CD4-positive, alpha-beta T cell treated with Interleukin-4 for 1 hour (primary cell): ENCODE measurements at regions not wholly inside any gene's neighbourhood (a gene's known extent, or its start where the extent isn't known, plus 50 kb on each side); places are given as distances from the start of the nearest gene placed in this dataset.

Source experiments
- DNase-seq, 2 donors: peaks; one replicate each; pipeline ENCODE4 v3.0.0-alpha.2; 2020 to 2022

DNA sequence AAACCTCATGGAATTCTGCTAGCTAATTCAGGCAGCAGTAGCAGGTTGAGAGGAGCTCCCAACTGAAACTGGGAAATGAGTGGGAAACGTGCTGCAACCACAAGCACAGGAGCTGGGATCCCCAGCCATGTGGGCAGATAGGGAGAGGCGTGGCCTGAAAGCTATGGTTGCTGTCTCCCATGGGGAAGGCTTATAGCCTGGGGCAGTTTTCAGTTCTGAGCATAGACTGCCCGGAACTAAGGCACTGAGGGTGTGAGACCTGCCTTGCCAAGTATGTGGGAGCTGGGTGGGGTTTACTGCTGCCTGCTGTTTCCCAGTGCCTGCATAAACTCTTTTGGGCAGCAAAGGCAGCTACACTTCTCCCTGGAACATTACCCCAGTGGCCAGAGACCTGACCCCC lies 229.5 kb downstream of the TUSC7 start:
- DNase-seq = no peak

DNA sequence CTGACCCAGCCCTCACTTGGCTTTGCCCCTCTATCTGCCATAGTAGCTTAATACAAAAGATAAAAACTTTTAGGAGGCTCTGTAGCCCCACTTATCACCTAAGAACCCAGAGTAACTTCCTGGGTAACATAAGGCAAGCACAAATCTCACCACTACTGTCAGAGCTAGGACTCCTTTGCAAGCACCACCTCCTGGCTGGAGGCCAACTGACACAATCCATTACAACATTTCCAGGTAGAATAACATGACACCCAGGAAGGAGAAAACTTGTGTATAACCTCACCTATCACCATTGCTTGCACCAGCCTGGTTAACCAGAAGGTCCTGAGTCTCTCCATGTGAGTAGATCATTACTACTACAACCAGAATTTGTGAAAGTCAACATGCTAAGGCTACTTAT lies 230.0 kb downstream of the TUSC7 start:
- DNase-seq = no peak

DNA sequence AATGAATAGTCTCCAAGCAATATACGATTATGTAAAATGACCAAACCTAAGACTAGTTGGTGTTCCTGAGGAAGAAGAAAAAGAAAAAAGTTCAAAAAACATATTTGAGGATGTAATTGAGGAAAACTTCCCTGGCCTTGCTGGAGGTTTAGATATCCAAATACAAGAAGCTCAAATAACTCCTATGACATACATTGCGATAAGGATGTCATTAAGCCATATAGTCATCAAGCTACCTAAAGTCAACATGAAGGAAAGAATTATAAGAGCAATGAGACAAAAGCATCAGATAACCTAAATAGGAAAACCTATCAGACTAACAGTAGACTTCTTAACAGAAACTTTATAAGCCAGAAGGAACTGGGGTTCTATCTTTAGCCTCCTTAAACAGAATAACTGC lies 231.1 kb downstream of the TUSC7 start:
- DNase-seq = no peak

- no peak for DNase-seq
Measured at GRCh38 chr3:116946376-116946775, 236.8 kb downstream of the TUSC7 start.

DNA sequence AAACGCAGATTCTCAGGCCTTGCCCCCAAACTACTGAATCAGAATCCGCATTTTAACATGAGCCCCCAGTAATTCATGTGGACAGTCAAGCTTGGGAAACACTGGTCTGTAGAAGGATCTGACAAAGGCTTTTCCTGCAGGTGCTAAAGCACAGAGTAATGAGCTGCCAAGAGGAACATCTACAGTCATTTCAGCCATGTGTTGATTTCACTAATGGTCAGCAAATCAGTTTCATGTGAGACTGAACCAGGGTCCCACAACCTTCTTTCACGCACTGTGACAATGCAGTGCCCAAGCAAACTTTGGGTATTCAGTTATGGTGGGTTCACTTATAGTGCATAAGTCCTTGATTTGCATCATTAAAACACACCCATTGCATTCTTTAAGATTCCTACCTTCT lies 237.6 kb downstream of the TUSC7 start:
- no peak for DNase-seq

- DNase-seq = no peak
Measured at GRCh38 chr3:116947809-116948208, 238.2 kb downstream of the TUSC7 start.

- DNase-seq = no peak
Measured at GRCh38 chr3:116950301-116951055, 240.9 kb downstream of the TUSC7 start.

DNA sequence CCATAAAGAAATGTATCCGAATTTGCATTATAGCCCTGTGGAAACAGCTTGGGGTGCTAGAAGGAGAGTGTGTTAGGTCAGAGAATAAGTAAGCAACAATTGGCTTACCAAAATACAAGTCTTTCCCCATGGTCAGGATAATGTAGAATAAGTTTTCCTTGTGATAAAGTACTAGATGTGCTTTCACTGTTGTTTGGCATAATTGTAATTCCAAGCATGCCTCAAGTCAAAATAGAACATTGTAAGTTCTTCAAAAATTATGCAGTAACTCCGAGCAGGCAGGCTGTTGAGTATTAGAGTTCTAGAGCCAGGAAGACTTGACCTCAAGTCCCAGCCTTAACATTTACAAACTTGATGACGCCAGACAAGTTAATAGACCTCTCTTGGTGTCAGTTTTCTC lies 242.0 kb downstream of the TUSC7 start:
- no peak for DNase-seq

- no peak for DNase-seq
Measured at GRCh38 chr3:116958291-116958690, 248.7 kb downstream of the TUSC7 start.

GRCh38 chr3:116961106-116961505 lies 251.5 kb downstream of the TUSC7 start:
- no peak for DNase-seq

- DNase-seq = no peak
Measured at GRCh38 chr3:116963802-116964201, 254.2 kb downstream of the TUSC7 start.

DNA sequence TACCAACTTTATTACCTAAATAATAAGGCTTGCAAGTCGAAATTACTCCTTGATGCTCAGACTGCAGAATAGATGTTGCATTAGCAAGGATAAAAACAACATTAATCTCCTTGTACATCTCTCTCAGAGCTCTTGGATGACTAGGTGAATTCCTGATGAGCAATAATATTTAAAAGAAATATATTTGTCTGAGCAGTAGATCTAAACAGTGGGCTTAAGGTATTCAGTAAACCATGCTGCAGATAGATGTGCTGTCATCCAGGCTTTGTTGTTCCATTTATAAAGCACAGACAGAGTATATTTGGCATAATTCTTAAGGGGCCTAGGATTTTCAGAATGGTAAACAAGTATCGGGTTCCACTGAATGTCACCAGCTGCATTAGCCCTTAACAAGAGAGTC lies 257.1 kb downstream of the TUSC7 start:
- no peak for DNase-seq

DNA sequence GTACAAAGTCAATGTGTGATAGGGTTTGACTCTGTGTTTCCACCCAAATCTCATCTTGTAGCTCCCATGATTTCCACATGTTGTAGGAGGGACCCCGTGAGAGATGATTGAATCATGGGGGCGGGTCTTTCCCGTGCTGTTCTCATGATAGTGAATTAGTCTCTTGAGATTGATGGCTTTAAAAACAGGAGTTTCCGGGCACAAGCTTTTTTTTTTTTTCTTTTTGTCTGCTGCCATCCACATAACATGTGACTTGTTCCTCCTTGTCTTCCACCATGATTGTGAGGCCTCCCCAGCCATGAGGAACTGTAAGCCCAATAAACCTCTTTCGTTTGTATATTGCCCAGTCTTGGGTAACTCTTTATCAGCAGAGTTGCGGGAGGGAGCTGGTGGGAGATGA lies 259.6 kb downstream of the TUSC7 start:
- DNase-seq = no peak

- no peak for DNase-seq
Measured at GRCh38 chr3:116969646-116970045, 260.1 kb downstream of the TUSC7 start.

DNA sequence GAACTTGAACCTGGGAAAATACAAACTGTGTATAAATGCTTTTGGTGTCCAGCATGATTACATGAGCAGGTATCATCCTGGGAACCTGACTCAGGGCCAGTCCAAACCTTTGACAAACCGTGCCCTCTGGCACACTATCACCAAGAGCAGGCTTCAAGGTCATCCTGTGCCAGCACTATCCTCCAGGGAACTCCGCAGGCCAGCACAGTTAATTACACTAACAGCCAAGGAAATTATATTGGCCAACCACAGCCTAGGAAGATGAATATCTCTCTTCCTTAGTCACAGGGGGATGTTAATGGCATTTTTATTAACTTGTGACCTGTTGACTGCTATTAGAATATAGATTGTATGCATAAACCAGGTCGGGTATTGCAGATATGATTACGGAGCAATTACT lies 262.0 kb downstream of the TUSC7 start:
- DNase-seq = no peak

- DNase-seq = no peak
Measured at GRCh38 chr3:116974702-116975101, 265.1 kb downstream of the TUSC7 start.

GRCh38 chr3:116977441-116977840 lies 267.9 kb downstream of the TUSC7 start:
- DNase-seq = no peak

DNA sequence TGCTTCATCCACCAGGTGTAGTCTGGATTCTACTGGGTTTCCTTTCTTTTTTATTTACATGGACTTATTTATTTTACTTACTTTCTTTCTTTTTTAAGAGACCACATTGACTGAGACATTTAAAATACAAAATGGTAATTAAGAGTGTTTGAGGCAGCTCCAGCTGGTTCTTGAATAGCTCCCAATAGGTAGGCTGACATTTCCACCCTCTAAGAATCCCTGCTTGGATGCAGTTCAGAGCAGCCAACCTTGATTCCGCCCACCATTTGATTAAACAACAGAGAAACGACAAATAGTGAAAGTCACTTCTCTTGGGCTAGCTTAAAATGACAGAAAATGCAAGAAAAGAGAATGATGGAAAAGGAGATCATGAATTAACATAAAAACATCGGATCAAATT lies 270.5 kb downstream of the TUSC7 start:
- no peak for DNase-seq

GRCh38 chr3:116981089-116981488 lies 271.5 kb downstream of the TUSC7 start:
- no peak for DNase-seq

DNA sequence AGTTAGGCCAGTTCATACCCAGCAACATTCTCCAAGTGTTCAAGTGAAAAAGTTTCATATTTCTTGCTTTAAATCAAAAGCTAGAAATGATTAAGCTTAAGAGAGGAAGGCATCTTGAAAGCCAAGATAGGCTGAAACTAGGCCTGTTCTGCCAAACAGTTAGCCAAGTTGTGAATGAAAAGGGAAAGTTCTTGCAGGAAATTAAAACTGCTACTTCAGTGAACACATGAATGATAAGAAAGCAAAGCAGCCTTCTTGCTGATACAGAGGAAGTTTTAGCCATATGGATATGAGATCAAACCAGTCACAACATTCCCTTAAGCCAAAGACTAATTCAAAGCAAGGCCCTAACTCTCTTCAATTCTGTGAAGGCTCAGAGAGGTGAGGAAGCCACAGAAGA lies 274.7 kb downstream of the TUSC7 start:
- DNase-seq = no peak

DNA sequence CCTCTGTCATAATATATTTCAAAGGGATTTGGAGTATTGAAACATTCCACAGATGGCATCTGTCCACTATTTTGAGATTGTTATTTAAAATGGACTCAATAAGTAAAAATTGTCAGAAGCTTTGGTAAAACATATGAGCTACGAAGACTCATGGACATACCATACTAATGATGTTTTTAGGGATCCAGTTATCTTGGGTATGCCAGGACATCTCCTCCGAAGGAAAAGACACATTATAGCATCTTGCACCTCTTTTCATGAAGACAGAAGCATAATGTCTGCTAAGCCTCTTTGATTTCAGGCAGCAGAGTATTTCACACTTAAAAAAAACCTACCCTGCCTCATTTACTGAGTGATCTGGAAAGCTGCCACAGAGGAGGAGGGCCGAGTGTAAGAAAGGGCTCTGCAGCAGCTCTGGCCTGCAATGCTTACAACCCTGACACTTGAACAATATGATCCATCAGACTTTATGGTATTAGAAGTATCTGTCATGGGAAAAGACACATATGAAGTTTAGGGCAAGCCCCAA lies 284.8 kb downstream of the TUSC7 start:
- no peak for DNase-seq

GRCh38 chr3:117003501-117003900 lies 293.9 kb downstream of the TUSC7 start:
- no peak for DNase-seq

DNA sequence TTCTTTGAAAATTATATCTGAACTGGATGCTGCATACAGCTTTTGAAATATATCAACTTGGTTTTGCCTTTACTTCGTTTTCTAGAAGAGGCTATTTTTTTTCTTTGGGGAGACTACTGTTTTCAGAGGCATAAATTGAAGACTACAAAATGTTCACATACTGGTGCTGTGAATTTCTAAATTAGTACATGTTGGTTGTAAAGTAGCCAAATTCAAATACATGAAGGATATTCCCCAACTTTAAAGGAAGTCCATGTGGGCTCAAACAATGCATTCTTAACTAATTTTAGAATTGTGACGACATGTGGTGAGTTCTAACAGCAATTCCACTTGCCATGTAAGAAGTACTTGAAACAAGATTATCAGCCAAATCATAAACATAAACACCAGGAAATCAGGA lies 295.7 kb downstream of the TUSC7 start:
- DNase-seq = no peak

- no peak for DNase-seq
Measured at GRCh38 chr3:117005911-117006522, 296.4 kb downstream of the TUSC7 start.

GRCh38 chr3:117010318-117010717 lies 300.7 kb downstream of the TUSC7 start:
- no peak for DNase-seq
